ENCODE measurements at regions not wholly inside any gene's neighbourhood (a gene's known extent, or its start where the extent isn't known, plus 50 kb on each side); places are given as distances from the start of the nearest gene placed in this dataset.
"Not testable (repeated sequence)": the region's sequence is repeated elsewhere in the genome, so short reads cannot be mapped to it uniquely, and the experiment has no call there.

- H3K36me3 ChIP-seq (ENCODE audit: control insufficient read depth, low read depth, low read length) = no peaks in the 10 kb centered on the region
- no peaks in the 10 kb centered on the region for H3K9me3 ChIP-seq (ENCODE audit: control insufficient read depth, low read depth, low read length)
- no peaks in the 10 kb centered on the region for H3K27me3 ChIP-seq (ENCODE audit: control insufficient read depth, insufficient read depth, low read length)
- H3K27ac ChIP-seq (ENCODE audit: low read length) = no peak overlapping the region
- H3K9ac ChIP-seq (ENCODE audit: low read length) = no peak overlapping the region
- no peak overlapping the region for H3K4me3 ChIP-seq (ENCODE audit: low read length)
- H3K4me1 ChIP-seq (ENCODE audit: control insufficient read depth, low read depth, low read length) = no peaks in the 10 kb centered on the region
Observed at GRCh38 chr1:78301141-78301540, 189.6 kb upstream of the PTGFR start.

DNA sequence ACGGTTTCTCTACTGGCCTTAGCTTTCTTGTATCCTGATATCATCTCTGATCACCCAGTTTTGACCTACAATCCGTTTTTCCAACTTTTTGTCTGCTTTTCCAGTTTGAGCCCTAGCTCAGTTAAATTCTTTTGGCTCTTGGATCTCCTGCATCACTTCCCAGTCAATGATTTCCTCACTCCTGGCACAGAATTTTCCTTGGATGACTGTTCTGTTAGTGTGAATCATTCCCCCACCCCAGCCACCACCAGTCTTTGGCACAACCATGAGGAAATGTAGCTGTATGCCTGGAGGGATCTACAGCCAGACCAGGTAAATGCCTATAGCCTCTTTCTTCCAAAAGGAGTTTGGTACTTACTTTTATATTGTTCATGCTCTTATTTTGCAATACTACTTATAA lies 187.2 kb upstream of the PTGFR start:
- Histone ChIP-seq H3K27me3 (ENCODE audit: control insufficient read depth, insufficient read depth, low read length) (no peaks in the 10 kb centered on the region), H3K4me1 (ENCODE audit: control insufficient read depth, low read depth, low read length) (peaks cover 3% of the 10 kb centered on the region), H3K9ac (ENCODE audit: low read length) (no peak overlapping the region), H3K36me3 (ENCODE audit: control insufficient read depth, low read depth, low read length) (no peaks in the 10 kb centered on the region), H3K4me3 (ENCODE audit: low read length) (no peak overlapping the region), H3K27ac (ENCODE audit: low read length) (no peak overlapping the region), H3K9me3 (ENCODE audit: control insufficient read depth, low read depth, low read length) (no peaks in the 10 kb centered on the region)

DNA sequence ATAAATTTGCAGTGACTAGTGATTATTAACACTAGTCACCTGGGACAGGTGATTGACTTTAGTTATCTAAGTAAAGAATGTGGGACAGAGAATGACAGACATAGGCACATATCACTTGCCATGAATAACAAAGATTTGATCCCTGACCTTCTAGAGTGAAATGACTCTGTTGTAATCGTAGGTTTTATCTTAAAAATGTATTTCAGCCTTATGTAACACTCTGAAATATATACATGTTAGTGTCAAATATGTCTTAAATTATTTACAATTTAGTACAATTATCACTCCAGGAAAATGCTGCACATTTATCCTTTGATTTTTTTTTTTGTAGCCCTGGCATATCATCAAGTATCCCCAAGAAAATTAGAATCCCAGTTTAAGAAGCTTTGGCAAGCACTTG lies 186.4 kb upstream of the PTGFR start:
- H3K9me3 ChIP-seq (ENCODE audit: control insufficient read depth, low read depth, low read length) = no peaks in the 10 kb centered on the region
- H3K36me3 ChIP-seq (ENCODE audit: control insufficient read depth, low read depth, low read length) = no peaks in the 10 kb centered on the region
- no peak overlapping the region for H3K4me3 ChIP-seq (ENCODE audit: low read length)
- no peak overlapping the region for H3K27ac ChIP-seq (ENCODE audit: low read length)
- H3K27me3 ChIP-seq (ENCODE audit: control insufficient read depth, insufficient read depth, low read length) = no peaks in the 10 kb centered on the region
- H3K9ac ChIP-seq (ENCODE audit: low read length) = no peak overlapping the region
- peaks cover 3% of the 10 kb centered on the region for H3K4me1 ChIP-seq (ENCODE audit: control insufficient read depth, low read depth, low read length)

DNA sequence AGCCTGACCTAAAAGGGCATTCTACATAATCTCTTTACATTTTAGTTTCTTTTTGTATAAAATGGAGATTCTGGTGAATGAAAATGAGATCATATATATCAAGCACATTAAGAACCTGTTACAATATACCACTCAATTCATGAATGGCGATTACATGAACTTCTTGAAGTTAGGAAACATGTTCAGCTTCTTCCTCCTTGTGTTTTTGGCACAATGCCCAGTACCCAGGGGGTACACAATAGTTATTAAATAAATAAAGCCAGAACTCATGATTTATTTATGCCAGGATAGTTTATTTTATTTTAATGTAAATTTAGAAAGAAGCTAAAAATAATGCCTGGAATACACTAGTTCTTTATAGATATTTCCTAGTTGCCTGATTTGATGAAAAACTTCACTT lies 186.0 kb upstream of the PTGFR start:
- Histone ChIP-seq H3K27ac (ENCODE audit: low read length) (no peak overlapping the region), H3K27me3 (ENCODE audit: control insufficient read depth, insufficient read depth, low read length) (no peaks in the 10 kb centered on the region)

GRCh38 chr1:78310261-78310660 lies 180.5 kb upstream of the PTGFR start:
- not testable (repeated sequence) for H3K9ac ChIP-seq (ENCODE audit: low read length); H3K4me1 ChIP-seq (ENCODE audit: control insufficient read depth, low read depth, low read length); H3K27ac ChIP-seq (ENCODE audit: low read length); H3K27me3 ChIP-seq (ENCODE audit: control insufficient read depth, insufficient read depth, low read length); H3K36me3 ChIP-seq (ENCODE audit: control insufficient read depth, low read depth, low read length); H3K9me3 ChIP-seq (ENCODE audit: control insufficient read depth, low read depth, low read length); H3K4me3 ChIP-seq (ENCODE audit: low read length)

More for the DNA sequence above, 186.0 kb upstream of the PTGFR start:
- Histone ChIP-seq H3K36me3 (ENCODE audit: control insufficient read depth, low read depth, low read length) (no peaks in the 10 kb centered on the region), H3K9me3 (ENCODE audit: control insufficient read depth, low read depth, low read length) (no peaks in the 10 kb centered on the region), H3K9ac (ENCODE audit: low read length) (no peak overlapping the region), H3K4me3 (ENCODE audit: low read length) (no peak overlapping the region), H3K4me1 (ENCODE audit: control insufficient read depth, low read depth, low read length) (peaks cover 3% of the 10 kb centered on the region)

DNA sequence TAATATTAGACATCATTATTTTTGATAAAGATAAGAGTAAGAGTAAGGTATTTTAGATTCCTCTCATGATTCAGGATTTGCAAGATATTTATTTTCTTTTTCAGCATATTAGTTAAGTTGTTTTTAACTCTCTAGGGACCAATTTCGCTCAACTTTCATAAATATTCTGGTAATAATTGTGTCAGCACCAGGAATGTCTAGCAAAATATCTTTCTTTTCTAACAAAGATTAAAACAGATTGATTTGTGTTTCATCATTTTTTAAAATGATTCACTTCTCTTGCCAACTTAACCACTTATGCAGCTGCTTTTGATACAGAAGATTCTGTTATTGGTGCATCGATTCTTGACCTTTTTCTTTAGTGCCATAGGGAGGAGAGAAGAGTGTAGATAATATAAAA lies 172.8 kb upstream of the PTGFR start:
- Histone ChIP-seq H3K4me3 (ENCODE audit: low read length) (no peak overlapping the region), H3K36me3 (ENCODE audit: control insufficient read depth, low read depth, low read length) (no peaks in the 10 kb centered on the region), H3K9me3 (ENCODE audit: control insufficient read depth, low read depth, low read length) (no peaks in the 10 kb centered on the region), H3K9ac (ENCODE audit: low read length) (no peak overlapping the region), H3K27me3 (ENCODE audit: control insufficient read depth, insufficient read depth, low read length) (no peaks in the 10 kb centered on the region), H3K27ac (ENCODE audit: low read length) (no peak overlapping the region), H3K4me1 (ENCODE audit: control insufficient read depth, low read depth, low read length) (no peaks in the 10 kb centered on the region)

GRCh38 chr1:78319603-78320002 lies 171.2 kb upstream of the PTGFR start:
- Histone ChIP-seq H3K9me3 (ENCODE audit: control insufficient read depth, low read depth, low read length) (no peaks in the 10 kb centered on the region), H3K27me3 (ENCODE audit: control insufficient read depth, insufficient read depth, low read length) (no peaks in the 10 kb centered on the region), H3K4me1 (ENCODE audit: control insufficient read depth, low read depth, low read length) (no peaks in the 10 kb centered on the region), H3K36me3 (ENCODE audit: control insufficient read depth, low read depth, low read length) (no peaks in the 10 kb centered on the region), H3K27ac (ENCODE audit: low read length) (no peak overlapping the region), H3K4me3 (ENCODE audit: low read length) (no peak overlapping the region), H3K9ac (ENCODE audit: low read length) (no peak overlapping the region)

DNA sequence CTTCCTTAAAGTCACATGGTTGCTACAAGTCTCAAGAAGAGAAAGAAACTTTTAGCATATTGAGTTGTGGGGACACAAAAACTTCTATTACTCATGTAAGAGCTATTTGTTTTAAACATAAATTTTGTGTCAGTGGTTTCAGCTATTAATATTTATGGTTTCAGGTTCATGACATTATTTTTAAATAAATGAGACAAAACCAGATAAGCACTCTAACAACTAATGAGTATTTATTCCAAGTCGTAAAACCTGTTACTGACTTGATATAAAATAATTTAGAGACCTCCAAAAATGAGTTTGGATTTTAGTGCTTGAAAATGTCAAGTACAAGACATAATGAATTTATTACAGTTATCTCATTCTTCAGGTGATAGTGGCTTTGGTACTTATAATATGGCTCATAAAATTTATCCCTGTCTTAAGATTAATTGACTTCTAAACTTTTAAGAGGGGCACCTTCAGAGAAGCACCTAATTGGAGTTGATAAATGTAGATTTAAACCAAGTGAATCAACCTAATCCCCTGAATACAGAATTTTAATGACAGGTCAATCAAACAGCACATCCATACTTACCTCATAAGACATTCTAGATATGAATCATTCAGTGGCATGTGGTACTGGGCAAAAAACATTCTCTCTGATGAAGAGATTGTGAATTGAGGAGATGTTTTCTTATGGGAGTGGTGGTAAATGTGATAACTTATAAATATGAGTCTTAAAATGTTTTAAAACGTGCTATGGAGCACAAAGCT lies 167.7 kb upstream of the PTGFR start:
- H3K9me3 ChIP-seq (ENCODE audit: control insufficient read depth, low read depth, low read length) = no peaks in the 10 kb centered on the region
- no peak overlapping the region for H3K9ac ChIP-seq (ENCODE audit: low read length)
- H3K27ac ChIP-seq (ENCODE audit: low read length) = no peak overlapping the region
- no peaks in the 10 kb centered on the region for H3K36me3 ChIP-seq (ENCODE audit: control insufficient read depth, low read depth, low read length)
- no peaks in the 10 kb centered on the region for H3K4me1 ChIP-seq (ENCODE audit: control insufficient read depth, low read depth, low read length)
- H3K4me3 ChIP-seq (ENCODE audit: low read length) = no peak overlapping the region
- no peaks in the 10 kb centered on the region for H3K27me3 ChIP-seq (ENCODE audit: control insufficient read depth, insufficient read depth, low read length)

GRCh38 chr1:78325293-78325692 lies 165.5 kb upstream of the PTGFR start:
- no peak overlapping the region for H3K4me3 ChIP-seq (ENCODE audit: low read length)
- no peak overlapping the region for H3K9ac ChIP-seq (ENCODE audit: low read length)
- no peak overlapping the region for H3K27ac ChIP-seq (ENCODE audit: low read length)
- no peaks in the 10 kb centered on the region for H3K9me3 ChIP-seq (ENCODE audit: control insufficient read depth, low read depth, low read length)
- no peaks in the 10 kb centered on the region for H3K4me1 ChIP-seq (ENCODE audit: control insufficient read depth, low read depth, low read length)
- H3K36me3 ChIP-seq (ENCODE audit: control insufficient read depth, low read depth, low read length) = no peaks in the 10 kb centered on the region
- H3K27me3 ChIP-seq (ENCODE audit: control insufficient read depth, insufficient read depth, low read length) = no peaks in the 10 kb centered on the region

DNA sequence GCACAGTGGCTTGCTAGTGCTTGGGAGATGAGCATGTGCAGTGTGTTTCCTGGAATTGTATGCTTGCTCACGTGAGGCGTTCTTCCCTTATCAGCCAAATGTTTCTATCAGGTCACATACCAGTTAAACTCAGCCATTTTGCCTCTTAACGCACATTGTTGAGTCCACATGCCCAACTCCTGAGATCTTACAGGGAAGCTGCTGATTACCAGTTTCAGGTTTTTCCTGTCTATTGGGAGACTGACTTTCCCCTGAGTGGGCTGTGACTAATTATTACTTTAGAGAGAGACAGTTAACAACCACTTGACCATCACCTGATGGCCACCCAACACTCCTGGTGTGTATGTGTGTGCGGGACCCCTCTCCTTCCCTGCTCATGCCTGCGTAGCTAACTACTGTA lies 161.3 kb upstream of the PTGFR start:
- no peak overlapping the region for H3K9ac ChIP-seq (ENCODE audit: low read length)
- no peak overlapping the region for H3K4me3 ChIP-seq (ENCODE audit: low read length)
- H3K36me3 ChIP-seq (ENCODE audit: control insufficient read depth, low read depth, low read length) = no peaks in the 10 kb centered on the region
- H3K9me3 ChIP-seq (ENCODE audit: control insufficient read depth, low read depth, low read length) = no peaks in the 10 kb centered on the region
- H3K27ac ChIP-seq (ENCODE audit: low read length) = no peak overlapping the region
- H3K4me1 ChIP-seq (ENCODE audit: control insufficient read depth, low read depth, low read length) = no peaks in the 10 kb centered on the region
- H3K27me3 ChIP-seq (ENCODE audit: control insufficient read depth, insufficient read depth, low read length) = no peaks in the 10 kb centered on the region

GRCh38 chr1:78331799-78332198 lies 159.0 kb upstream of the PTGFR start:
- Histone ChIP-seq H3K27me3 (ENCODE audit: control insufficient read depth, insufficient read depth, low read length) (no peaks in the 10 kb centered on the region), H3K36me3 (ENCODE audit: control insufficient read depth, low read depth, low read length) (no peaks in the 10 kb centered on the region), H3K9me3 (ENCODE audit: control insufficient read depth, low read depth, low read length) (no peaks in the 10 kb centered on the region), H3K9ac (ENCODE audit: low read length) (no peak overlapping the region), H3K4me3 (ENCODE audit: low read length) (no peak overlapping the region), H3K27ac (ENCODE audit: low read length) (no peak overlapping the region), H3K4me1 (ENCODE audit: control insufficient read depth, low read depth, low read length) (no peaks in the 10 kb centered on the region)

DNA sequence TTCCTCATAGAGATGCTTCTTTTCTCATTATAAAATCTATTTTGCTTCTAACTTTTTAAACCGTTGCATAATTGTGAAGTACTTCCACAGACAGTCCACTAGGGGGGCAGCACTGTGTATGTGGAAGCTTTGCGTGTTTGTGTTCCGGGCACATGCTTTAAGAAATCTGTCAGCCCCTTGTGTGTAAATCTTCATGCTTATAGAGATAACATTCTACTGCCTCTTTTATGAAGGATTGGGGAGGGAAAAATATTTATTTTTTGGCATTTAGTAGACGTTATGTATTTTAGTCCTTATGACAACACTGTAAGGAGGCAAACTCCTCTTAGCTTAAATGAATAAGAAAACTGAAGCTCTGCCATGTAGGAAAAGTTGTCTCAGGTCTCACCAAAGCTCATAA lies 157.3 kb upstream of the PTGFR start:
- Histone ChIP-seq H3K4me3 (ENCODE audit: low read length) (no peak overlapping the region), H3K9me3 (ENCODE audit: control insufficient read depth, low read depth, low read length) (no peaks in the 10 kb centered on the region), H3K27me3 (ENCODE audit: control insufficient read depth, insufficient read depth, low read length) (no peaks in the 10 kb centered on the region), H3K4me1 (ENCODE audit: control insufficient read depth, low read depth, low read length) (no peaks in the 10 kb centered on the region), H3K27ac (ENCODE audit: low read length) (no peak overlapping the region), H3K36me3 (ENCODE audit: control insufficient read depth, low read depth, low read length) (no peaks in the 10 kb centered on the region), H3K9ac (ENCODE audit: low read length) (no peak overlapping the region)
